ENCODE measurements at regions not wholly inside any gene's neighbourhood (a gene's known extent, or its start where the extent isn't known, plus 50 kb on each side); places are given as distances from the start of the nearest gene placed in this dataset.

GRCh38 chr14:85150166-85150565 is 379.8 kb upstream of the FLRT2 start:
- FAIRE-seq = peak; percentile 43
- no peaks in the 10 kb centered on the region for H3K9me3 ChIP-seq
- no peak for TF ChIP-seq HOXB5 (CRISPR knock-in tag; IDR thresholded peaks at IDR 0.05)
- no peak for TF ChIP-seq HOXB13 (CRISPR knock-in tag; IDR thresholded peaks at IDR 0.05; ENCODE audit: low read depth)
- no peak for TF ChIP-seq HES2 (IDR thresholded peaks at IDR 0.05)
- TF ChIP-seq E2F6 (IDR thresholded peaks at IDR 0.05; ENCODE audit: borderline replicate concordance, low read depth) = no peak
- no peak for TF ChIP-seq SREBF2 (IDR thresholded peaks at IDR 0.05)
- no peak for TF ChIP-seq BCL3 (IDR thresholded peaks at IDR 0.05)
- TF ChIP-seq ZSCAN20 (CRISPR knock-in tag; IDR thresholded peaks at IDR 0.05) = no peak
- TF ChIP-seq KDM1A (IDR thresholded peaks at IDR 0.05; ENCODE audit: low read depth) = no peak
- TF ChIP-seq NFE2L2 (conservative IDR thresholded peaks at IDR 0.05; ENCODE audit: low read length) = no peak
- no peak for TF ChIP-seq MAZ (IDR thresholded peaks at IDR 0.05; ENCODE audit: borderline replicate concordance, low read depth, low read length)
- no peak for TF ChIP-seq FOSL2 (IDR thresholded peaks at IDR 0.05)
- TF ChIP-seq FOSL2 (CRISPR knock-in tag; IDR thresholded peaks at IDR 0.05) = no peak
- no peak for TF ChIP-seq ATOH8 (CRISPR knock-in tag; IDR thresholded peaks at IDR 0.05; ENCODE audit: low read depth)
- TF ChIP-seq REST (IDR thresholded peaks at IDR 0.05) = no peak
- TF ChIP-seq NPAS2 (CRISPR knock-in tag; IDR thresholded peaks at IDR 0.05; ENCODE audit: borderline replicate concordance) = no peak
- TF ChIP-seq CHD2 (IDR thresholded peaks at IDR 0.05; ENCODE audit: low read length, partially characterized antibody) = no peak
- 25% methylated on average over 4 of the region's 4 CpGs for WGBS (ENCODE audit: missing lambda C conversion rate)
- CTCF ChIA-PET = interaction anchor here (1.2 kb wide), 1 partner anchor 13 kb away, joined by 3 read pairs; no protein-coding TSS in a partner anchor
- POLR2A ChIA-PET = no interaction called here
- no peak overlapping the region for H3K4me2 ChIP-seq
- H3K4me1 ChIP-seq = no peaks in the 10 kb centered on the region
- DNase-seq (ENCODE audit: low read depth in 1 of 2, low spot score in 1 of 2) = no peak
- no peak overlapping the region for H3K4me3 ChIP-seq
- H3K27ac ChIP-seq = no peak overlapping the region
- ATAC-seq = no peak

- WGBS (ENCODE audit: missing lambda C conversion rate) = 33% methylated on average over 3 of the region's 3 CpGs
- ATAC-seq = no peak
These were observed 375.2 kb upstream of the FLRT2 start for GRCh38 chr14:85154714-85155113.

GRCh38 chr14:85156319-85156718 is 373.6 kb upstream of the FLRT2 start:
- no peak overlapping the region for H3K4me2 ChIP-seq
- no peak overlapping the region for H3K4me3 ChIP-seq
- H3K9me3 ChIP-seq = no peaks in the 10 kb centered on the region
- no peak overlapping the region for H3K27ac ChIP-seq
- CTCF ChIA-PET = no interaction called here
- no peak for ATAC-seq
- POLR2A ChIA-PET = no interaction called here
- no peak for FAIRE-seq
- no peak for DNase-seq (ENCODE audit: low read depth in 1 of 2, low spot score in 1 of 2)
- no peaks in the 10 kb centered on the region for H3K4me1 ChIP-seq
- TF ChIP-seq CBX8 (IDR thresholded peaks at IDR 0.05) = no peak
- no peak for TF ChIP-seq RARB (CRISPR knock-in tag; IDR thresholded peaks at IDR 0.05)
- TF ChIP-seq PBX3 (IDR thresholded peaks at IDR 0.05) = no peak
- no peak for TF ChIP-seq ATOH8 (CRISPR knock-in tag; IDR thresholded peaks at IDR 0.05; ENCODE audit: low read depth)
- no peak for TF ChIP-seq CHD2 (IDR thresholded peaks at IDR 0.05; ENCODE audit: low read length, partially characterized antibody)
- no peak for TF ChIP-seq HES2 (IDR thresholded peaks at IDR 0.05)
- TF ChIP-seq EHF (CRISPR knock-in tag; IDR thresholded peaks at IDR 0.05) = no peak
- TF ChIP-seq MAX (IDR thresholded peaks at IDR 0.05) = no peak
- TF ChIP-seq POLR2AphosphoS2 (conservative IDR thresholded peaks at IDR 0.05; ENCODE audit: low read length) = no peak
- no peak for TF ChIP-seq GATA3 (IDR thresholded peaks at IDR 0.05; ENCODE audit: borderline replicate concordance)
- no peak for TF ChIP-seq KDM1A (IDR thresholded peaks at IDR 0.05; ENCODE audit: low read depth)
- no peak for TF ChIP-seq HOXB13 (CRISPR knock-in tag; IDR thresholded peaks at IDR 0.05; ENCODE audit: low read depth)
- no peak for TF ChIP-seq POLR2A (IDR thresholded peaks at IDR 0.05; ENCODE audit: low read length)
- no peak for TF ChIP-seq MYC (IDR thresholded peaks at IDR 0.05; ENCODE audit: borderline replicate concordance, low read length)

More at GRCh38 chr14:85154714-85155113, 375.2 kb upstream of the FLRT2 start:
- ChIA-PET POLR2A (no interaction called here), CTCF (no interaction called here)
- Histone ChIP-seq H3K4me2 (no peak overlapping the region), H3K4me1 (no peaks in the 10 kb centered on the region), H3K4me3 (no peak overlapping the region), H3K9me3 (no peaks in the 10 kb centered on the region), H3K27ac (no peak overlapping the region)
- DNase-seq (ENCODE audit: low read depth in 1 of 2, low spot score in 1 of 2) (no peak), FAIRE-seq (no peak)
- no peak for TF ChIP-seq HOXB5 (CRISPR knock-in tag; IDR thresholded peaks at IDR 0.05)
